ENCODE measurements at regions not wholly inside any gene's neighbourhood (a gene's known extent, or its start where the extent isn't known, plus 50 kb on each side); places are given as distances from the start of the nearest gene placed in this dataset.

GRCh38 chr3:105094588-105094987 lies 272.1 kb upstream of the ALCAM start:
- H3K4me1 ChIP-seq (ENCODE audit: control insufficient read depth in 2 of 3, insufficient read depth in 2 of 3, low read depth in 1 of 3, low read length in 3 of 3), result no peaks in the 10 kb centered on the region
- no peak for TF ChIP-seq CTCF (IDR thresholded peaks at IDR 0.05; ENCODE audit: borderline replicate concordance, extremely low read depth, insufficient read depth)
- no peak overlapping the region for H3K9ac ChIP-seq (ENCODE audit: low read length in 3 of 3)
- peaks cover 0 to 2% (median 0%) of the 10 kb centered on the region in 3 donors for H3K9me3 ChIP-seq (ENCODE audit: control insufficient read depth in 2 of 3, insufficient read depth in 1 of 3, low read length in 3 of 3)
- DNase-seq (no peak), FAIRE-seq (no peak)
- no peak overlapping the region for H3K27ac ChIP-seq (ENCODE audit: low read depth in 2 of 2, low read length in 2 of 2)
- no peaks in the 10 kb centered on the region for H3K36me3 ChIP-seq (ENCODE audit: control insufficient read depth in 2 of 3, insufficient read depth in 3 of 3, low read length in 3 of 3)
- no peak overlapping the region for H3K4me3 ChIP-seq (ENCODE audit: low read length in 3 of 3)
- intact Hi-C loops (cut with DNase I), result no loop called here
- no peaks in the 10 kb centered on the region for H3K27me3 ChIP-seq (ENCODE audit: control insufficient read depth, insufficient read depth, low read length)

- FAIRE-seq (no peak), DNase-seq (peak in 2 of 5 donors; percentile 15 to 31)
- no peaks in the 10 kb centered on the region for H3K4me1 ChIP-seq (ENCODE audit: control insufficient read depth in 2 of 3, insufficient read depth in 2 of 3, low read depth in 1 of 3, low read length in 3 of 3)
- no peaks in the 10 kb centered on the region for H3K27me3 ChIP-seq (ENCODE audit: control insufficient read depth, insufficient read depth, low read length)
- H3K27ac ChIP-seq (ENCODE audit: low read depth in 2 of 2, low read length in 2 of 2), result no peak overlapping the region
- TF ChIP-seq CTCF (IDR thresholded peaks at IDR 0.05; ENCODE audit: borderline replicate concordance, extremely low read depth, insufficient read depth), result no peak
- peaks cover 0 to 2% (median 0%) of the 10 kb centered on the region in 3 donors for H3K9me3 ChIP-seq (ENCODE audit: control insufficient read depth in 2 of 3, insufficient read depth in 1 of 3, low read length in 3 of 3)
- no peak overlapping the region for H3K4me3 ChIP-seq (ENCODE audit: low read length in 3 of 3)
- no peak overlapping the region for H3K9ac ChIP-seq (ENCODE audit: low read length in 3 of 3)
- intact Hi-C loops (cut with DNase I), result no loop called here
- no peaks in the 10 kb centered on the region for H3K36me3 ChIP-seq (ENCODE audit: control insufficient read depth in 2 of 3, insufficient read depth in 3 of 3, low read length in 3 of 3)
Measured at GRCh38 chr3:105096071-105096470, 270.6 kb upstream of the ALCAM start.

- DNase-seq, result no peak
- no peak overlapping the region for H3K9ac ChIP-seq (ENCODE audit: low read length in 3 of 3)
- H3K36me3 ChIP-seq (ENCODE audit: control insufficient read depth in 2 of 3, insufficient read depth in 3 of 3, low read length in 3 of 3), result no peaks in the 10 kb centered on the region
- H3K4me1 ChIP-seq (ENCODE audit: control insufficient read depth in 2 of 3, insufficient read depth in 2 of 3, low read depth in 1 of 3, low read length in 3 of 3), result no peaks in the 10 kb centered on the region
- no peak overlapping the region for H3K27ac ChIP-seq (ENCODE audit: low read depth in 2 of 2, low read length in 2 of 2)
- intact Hi-C loops (cut with DNase I), result no loop called here
- no peak overlapping the region for H3K4me3 ChIP-seq (ENCODE audit: low read length in 3 of 3)
- H3K9me3 ChIP-seq (ENCODE audit: control insufficient read depth in 2 of 3, insufficient read depth in 1 of 3, low read length in 3 of 3), result no peaks in the 10 kb centered on the region
- no peak for TF ChIP-seq CTCF (IDR thresholded peaks at IDR 0.05; ENCODE audit: borderline replicate concordance, extremely low read depth, insufficient read depth)
- H3K27me3 ChIP-seq (ENCODE audit: control insufficient read depth, insufficient read depth, low read length), result no peaks in the 10 kb centered on the region
- FAIRE-seq, result no peak
Measured at GRCh38 chr3:105101603-105102002, 265.1 kb upstream of the ALCAM start.

- Histone ChIP-seq H3K9ac (ENCODE audit: low read length in 3 of 3) (no peak overlapping the region), H3K9me3 (ENCODE audit: control insufficient read depth in 2 of 3, insufficient read depth in 1 of 3, low read length in 3 of 3) (no peaks in the 10 kb centered on the region), H3K4me3 (ENCODE audit: low read length in 3 of 3) (no peak overlapping the region), H3K27me3 (ENCODE audit: control insufficient read depth, insufficient read depth, low read length) (no peaks in the 10 kb centered on the region), H3K27ac (ENCODE audit: low read depth in 2 of 2, low read length in 2 of 2) (no peak overlapping the region), H3K36me3 (ENCODE audit: control insufficient read depth in 2 of 3, insufficient read depth in 3 of 3, low read length in 3 of 3) (no peaks in the 10 kb centered on the region), H3K4me1 (ENCODE audit: control insufficient read depth in 2 of 3, insufficient read depth in 2 of 3, low read depth in 1 of 3, low read length in 3 of 3) (no peaks in the 10 kb centered on the region)
- no peak for FAIRE-seq
- intact Hi-C loops (cut with DNase I), result no loop called here
- no peak for DNase-seq
- TF ChIP-seq CTCF (IDR thresholded peaks at IDR 0.05; ENCODE audit: borderline replicate concordance, extremely low read depth, insufficient read depth), result no peak
Measured at GRCh38 chr3:105103139-105103538, 263.6 kb upstream of the ALCAM start.
